Stimulated activated CD4-positive, alpha-beta T cell treated with anti-CD3 and anti-CD28 coated beads, Interleukin-15, amount 100 ng/mL, for 24 hours (primary cell): ENCODE measurements at regions not wholly inside any gene's neighbourhood (a gene's known extent, or its start where the extent isn't known, plus 50 kb on each side); places are given as distances from the start of the nearest gene placed in this dataset.
"Not testable (repeated sequence)": the region's sequence is repeated elsewhere in the genome, so short reads cannot be mapped to it uniquely, and the experiment has no call there.

Experiments
- DNase-seq: peaks from one replicate; pipeline ENCODE4 v3.0.0-alpha.2; 2020

DNA sequence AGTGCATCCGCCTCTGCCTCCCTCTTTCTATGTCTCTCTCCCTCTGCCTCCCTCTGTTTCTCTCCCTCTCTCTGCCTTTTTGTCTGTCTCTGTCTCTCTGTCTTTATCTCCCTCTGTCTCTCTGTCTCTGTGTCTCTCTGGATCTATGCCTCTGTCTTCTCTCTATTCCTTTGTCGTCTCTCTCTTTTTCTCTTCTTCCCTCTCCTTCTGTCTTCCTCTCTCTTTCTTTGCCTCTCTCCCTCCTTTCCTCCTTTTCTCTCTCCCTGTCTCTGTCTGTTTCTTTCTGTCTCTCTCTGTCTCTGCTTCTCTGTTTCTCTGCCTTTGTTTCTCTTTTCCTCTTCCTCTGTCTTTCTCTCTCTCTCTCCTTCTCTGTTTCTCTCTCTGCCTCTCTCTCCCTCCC is 678.8 kb upstream of the NRP1 start:
- DNase-seq, result no peak

- DNase-seq, result no peak
Observed at GRCh38 chr10:34010891-34011290, 676.4 kb upstream of the NRP1 start.

- DNase-seq, result not testable (repeated sequence)
Observed at GRCh38 chr10:34010228-34010627, 675.8 kb upstream of the NRP1 start.

DNA sequence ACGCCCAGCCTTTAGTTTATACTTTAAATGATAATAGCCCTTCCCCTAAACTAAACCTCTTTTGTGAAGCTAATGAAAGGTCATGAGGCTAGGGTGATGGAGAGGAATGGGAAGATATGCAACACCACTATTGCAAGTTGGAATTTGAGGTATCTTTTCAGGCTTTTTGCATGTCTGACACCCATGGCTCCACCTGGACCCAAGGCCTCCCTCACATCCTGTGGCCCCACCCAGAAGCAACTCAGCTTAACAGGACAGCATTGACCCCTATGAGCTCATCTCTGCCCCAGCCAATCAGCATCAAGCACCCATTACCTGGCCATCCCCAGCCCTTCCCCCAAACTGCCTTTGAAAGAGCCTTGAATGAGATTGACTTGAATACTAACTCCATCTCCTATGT is 674.2 kb upstream of the NRP1 start:
- no peak for DNase-seq

DNA sequence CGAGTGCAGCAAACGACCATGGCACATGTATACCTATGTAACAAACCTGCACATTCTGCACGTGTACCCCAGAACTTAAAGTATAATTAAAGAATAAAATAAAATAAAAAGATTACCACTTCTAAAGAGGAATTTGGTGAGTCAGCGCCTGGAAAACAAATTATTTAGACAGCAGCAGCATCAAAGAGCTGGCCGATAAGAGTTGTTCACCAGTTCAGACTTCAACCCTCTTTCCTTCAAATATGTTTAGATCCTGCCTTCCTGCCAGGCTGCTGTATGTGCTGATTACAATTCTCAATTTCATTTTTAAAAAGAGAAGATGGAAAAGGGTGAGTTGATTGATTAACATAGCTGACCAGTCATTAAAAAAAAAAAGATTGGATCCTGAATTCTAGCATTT is 672.0 kb upstream of the NRP1 start:
- DNase-seq, result no peak

DNA sequence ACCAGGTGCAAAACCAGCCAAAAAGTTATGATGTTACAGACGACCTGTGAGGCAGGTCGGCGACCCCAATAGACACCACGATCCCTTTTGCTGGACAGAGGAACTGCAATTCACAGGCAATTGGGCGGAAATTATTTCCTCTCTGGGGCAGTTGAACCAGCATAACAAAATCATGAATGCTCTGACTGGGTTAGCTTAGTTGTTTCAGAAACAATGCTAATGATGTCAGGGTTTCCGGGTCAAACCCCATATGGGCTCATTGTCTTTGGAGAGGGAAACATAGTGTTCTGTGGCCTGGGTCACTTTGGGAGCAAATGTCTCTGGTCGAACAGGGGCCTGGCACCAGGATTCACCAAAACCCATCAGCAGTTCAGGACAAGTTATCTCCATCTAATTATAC is 669.1 kb upstream of the NRP1 start:
- no peak for DNase-seq

DNA sequence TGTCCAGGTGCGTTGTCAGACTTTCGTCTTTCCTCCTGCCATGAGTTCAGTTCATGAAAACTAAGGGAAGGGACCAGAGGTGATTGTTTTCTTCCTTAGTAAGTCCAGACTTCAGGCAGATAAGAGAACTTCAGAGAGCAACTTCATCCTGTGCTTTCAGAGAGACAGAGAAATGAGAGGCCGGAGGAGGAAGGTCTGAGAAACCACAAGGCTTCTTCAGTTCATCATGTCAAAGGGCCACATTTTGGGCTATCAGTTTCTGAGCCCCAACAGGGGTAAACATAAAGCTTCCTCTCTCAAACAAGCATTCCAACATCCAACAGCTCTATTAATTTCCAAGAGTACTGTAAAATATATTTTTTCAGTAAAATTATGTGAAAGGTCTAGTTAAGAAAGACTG is 668.4 kb upstream of the NRP1 start:
- DNase-seq, result no peak

DNA sequence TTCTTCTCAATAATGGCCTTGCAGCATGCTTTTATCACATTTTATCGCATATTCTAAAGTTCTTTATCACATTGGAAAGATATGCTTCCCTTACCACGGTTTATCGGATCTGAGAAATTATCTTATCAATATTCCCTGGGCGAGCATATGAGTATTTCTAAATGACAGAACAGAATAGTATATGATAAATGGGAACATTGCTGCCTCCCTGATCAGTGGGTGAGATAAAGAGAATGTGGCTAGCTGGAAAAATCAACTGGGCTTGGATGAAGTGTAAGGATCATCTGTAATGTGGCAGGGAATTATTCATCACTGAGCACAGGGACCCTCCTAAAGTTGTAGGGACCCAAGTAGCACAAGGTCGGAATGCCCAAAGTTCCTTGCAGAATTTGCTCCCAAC is 667.4 kb upstream of the NRP1 start:
- no peak for DNase-seq

GRCh38 chr10:34001087-34001580 is 666.7 kb upstream of the NRP1 start:
- DNase-seq, result no peak

DNA sequence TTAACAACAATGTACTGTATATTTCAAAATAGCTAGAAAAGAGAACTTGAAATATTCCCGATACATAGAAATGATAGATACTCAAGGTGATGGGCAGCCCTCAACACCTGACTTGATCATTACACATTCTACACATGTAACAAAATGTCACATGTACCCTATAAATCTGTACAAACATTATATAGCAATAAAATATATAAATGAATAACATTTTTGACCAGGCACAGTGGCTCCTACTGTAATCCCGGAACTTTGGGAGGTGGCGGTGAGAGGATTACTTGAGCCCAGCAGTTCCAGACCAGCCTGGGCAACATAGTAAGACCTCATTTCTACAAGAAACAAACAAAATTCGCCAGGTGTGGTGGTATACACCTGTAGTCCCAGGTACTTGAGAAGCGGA is 659.5 kb upstream of the NRP1 start:
- no peak for DNase-seq

GRCh38 chr10:33991924-33992323 is 657.5 kb upstream of the NRP1 start:
- no peak for DNase-seq

- DNase-seq, result no peak
Observed at GRCh38 chr10:33986515-33986914, 652.0 kb upstream of the NRP1 start.

DNA sequence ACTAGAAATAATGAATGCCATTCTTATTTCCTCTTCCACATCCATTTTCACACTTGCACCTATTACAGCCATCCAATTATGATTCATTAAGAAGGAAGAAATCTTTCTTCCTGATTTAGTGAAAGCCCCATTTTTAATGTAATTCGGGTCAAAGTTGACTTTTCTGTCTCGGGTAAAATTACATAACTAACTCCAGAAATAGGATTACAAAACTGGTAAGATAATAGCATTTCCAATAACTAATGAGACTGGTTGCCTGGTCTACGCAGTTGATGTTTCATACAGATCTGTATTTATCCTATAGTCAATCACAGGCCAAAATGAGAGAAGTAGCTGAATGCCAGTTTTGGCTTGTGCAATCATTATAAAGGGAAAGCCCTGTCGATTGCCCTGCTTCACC is 651.5 kb upstream of the NRP1 start:
- DNase-seq, result no peak

DNA sequence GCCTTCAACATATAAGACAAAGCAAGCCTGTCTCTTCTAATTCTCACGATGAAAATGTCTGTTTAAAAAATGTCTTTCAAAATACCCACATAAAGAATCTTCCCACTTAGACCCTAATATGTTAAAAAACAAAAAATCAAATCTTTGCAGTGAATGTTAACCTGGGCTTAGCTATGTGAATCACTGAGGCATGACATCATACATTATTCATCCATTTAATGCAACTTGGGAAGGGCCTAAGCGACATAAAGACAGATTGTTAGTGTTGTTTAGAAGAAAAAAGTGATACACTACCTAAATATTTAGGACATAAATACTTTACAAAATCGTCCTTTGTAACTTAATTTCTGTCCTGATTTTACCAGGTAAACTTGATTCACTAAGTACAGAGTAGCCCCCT is 648.5 kb upstream of the NRP1 start:
- no peak for DNase-seq

DNA sequence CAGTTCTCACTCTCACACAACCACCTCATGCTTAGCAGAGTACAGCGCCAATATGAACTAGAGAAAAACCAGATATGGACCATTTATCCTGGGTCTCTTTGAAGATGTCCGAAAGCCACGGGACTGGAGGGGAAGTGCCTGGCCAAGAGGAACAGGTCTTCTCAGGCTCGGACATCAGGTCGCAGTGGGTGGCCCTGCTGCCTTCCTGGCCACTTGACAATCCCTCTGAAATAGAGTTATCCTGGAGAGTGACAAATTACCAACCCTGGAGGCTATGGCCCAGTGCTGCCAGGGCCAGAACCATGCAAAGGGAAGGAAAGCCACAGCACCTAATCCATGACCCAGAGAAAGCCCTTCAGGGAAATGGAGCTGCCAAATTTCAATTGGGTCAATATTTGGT is 646.8 kb upstream of the NRP1 start:
- no peak for DNase-seq

- no peak for DNase-seq
Observed at GRCh38 chr10:33979195-33979594, 644.7 kb upstream of the NRP1 start.

DNA sequence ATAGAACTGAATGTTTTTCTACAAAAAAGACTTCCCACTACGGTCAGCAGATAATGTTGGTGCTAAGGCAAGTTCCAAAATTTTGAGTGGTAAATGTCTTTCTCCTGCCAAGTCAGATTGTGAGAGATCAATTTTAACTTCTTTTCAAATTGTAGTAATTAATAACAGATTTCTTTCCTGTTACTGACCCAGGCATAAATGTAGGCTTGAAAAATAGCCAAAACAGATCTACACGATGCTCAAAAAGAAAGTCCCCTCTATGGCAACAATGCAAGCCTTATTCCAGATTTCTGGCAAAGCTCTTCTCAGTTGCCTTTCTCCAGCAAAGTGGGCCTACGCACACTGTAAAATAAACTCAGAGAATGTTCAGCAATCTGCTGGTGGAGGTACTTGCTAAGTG is 641.0 kb upstream of the NRP1 start:
- no peak for DNase-seq

- DNase-seq, result no peak
Observed at GRCh38 chr10:33974976-33975478, 640.6 kb upstream of the NRP1 start.

GRCh38 chr10:33968983-33969382 is 634.5 kb upstream of the NRP1 start:
- no peak for DNase-seq

GRCh38 chr10:33967606-33968120 is 633.2 kb upstream of the NRP1 start:
- DNase-seq, result no peak

DNA sequence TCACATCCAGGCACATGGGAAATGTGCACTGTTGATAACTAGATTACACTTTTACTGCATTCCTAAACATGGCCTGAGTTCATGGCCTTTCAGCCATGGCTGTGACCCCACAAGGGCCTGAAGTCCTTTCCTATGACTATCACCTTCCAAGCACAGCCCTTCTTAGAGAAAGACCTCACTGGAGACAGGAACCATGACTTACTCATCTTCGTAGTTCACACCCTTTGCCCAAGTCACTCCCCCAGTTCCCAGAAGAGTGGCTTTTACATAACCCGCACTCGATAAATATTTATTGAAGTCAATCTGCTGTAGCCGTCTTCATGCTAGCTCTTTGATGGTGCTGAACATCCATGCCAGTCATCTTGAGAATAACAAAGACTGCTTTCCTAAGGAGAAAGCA is 632.5 kb upstream of the NRP1 start:
- no peak for DNase-seq

DNA sequence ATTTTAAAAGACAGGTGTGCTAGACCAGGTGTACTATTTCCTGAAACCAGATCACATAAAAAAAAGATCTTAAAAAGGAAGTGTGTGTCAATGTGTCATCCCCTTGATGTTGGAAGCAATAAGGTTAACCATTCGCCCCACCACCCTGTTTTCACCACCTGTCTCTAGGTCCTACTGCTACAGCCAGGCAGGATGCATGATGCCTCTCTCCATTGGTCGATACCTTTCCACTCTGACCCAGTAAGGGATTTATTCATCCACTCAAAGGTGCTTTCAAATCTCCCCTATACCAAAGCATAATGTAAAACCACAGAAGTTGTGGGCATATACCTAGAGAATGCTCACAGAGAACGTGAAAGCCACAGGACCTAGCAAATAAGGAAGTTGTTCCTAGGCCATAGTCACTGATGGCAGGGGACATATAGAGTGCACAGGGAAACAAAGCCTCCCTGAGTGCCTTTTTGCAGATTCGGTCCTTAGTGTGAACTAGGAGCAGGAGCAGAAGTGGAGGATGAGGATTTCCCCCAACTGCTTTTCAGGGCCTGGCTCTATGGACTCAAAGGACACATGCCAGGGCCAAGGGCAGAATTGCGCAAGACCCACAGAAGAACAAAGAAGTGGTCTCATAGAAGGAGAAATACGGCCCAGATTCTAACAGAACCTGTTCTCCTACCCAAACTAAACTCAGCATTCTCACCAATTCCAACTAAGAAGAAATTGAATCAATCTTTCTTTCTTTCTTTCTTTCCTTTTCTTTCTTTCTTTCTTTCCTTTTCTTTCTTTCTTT is 631.5 kb upstream of the NRP1 start:
- DNase-seq, result no peak

DNA sequence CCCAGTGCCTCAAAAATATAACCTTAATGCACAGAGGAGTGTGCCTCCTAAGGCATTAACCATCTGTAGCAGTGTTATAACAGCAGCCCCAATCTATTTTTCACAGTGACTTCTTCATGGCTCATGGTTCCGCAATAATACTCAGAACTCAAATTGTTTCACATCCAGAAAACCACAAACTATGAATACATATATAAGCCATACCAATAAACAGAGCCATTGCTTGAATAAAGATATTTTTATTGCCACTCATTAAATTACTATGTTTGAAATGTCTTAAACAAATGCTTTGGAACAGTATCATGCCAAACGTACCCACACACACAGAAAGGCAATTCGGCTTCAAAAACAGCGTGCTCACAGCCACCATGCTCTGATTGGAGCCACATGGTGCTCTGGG is 629.3 kb upstream of the NRP1 start:
- DNase-seq, result no peak

- DNase-seq, result not testable (repeated sequence)
Observed at GRCh38 chr10:33956322-33956721, 621.9 kb upstream of the NRP1 start.

- no peak for DNase-seq
Observed at GRCh38 chr10:33955676-33956075, 621.2 kb upstream of the NRP1 start.
